OCI-LY7 (cell line): ENCODE measurements at regions not wholly inside any gene's neighbourhood (a gene's known extent, or its start where the extent isn't known, plus 50 kb on each side); places are given as distances from the start of the nearest gene placed in this dataset.

Experiments used
- BruUV-seq: library from RNA; stranded (reverse); fragments of 400-500 nt; replicated peaks from 2 replicates; lab custom pipeline; 2021; lab: Mats Ljungman, UMichigan
- CTCF ChIA-PET: fragments of 300-600 bp; sonication (Branson Sonifier 250); formaldehyde crosslinking; loops from one replicate; lab custom pipeline; 2022; ENCODE audit warnings: antibody characterized with exemption; ENCODE audit not compliant: unreplicated experiment; lab: Charles Lee
- POLR2A ChIA-PET: fragments of 300-600 bp; sonication (Branson Sonifier 250); formaldehyde crosslinking; loops from one replicate; lab custom pipeline; 2022; ENCODE audit warnings: antibody characterized with exemption; lab: Charles Lee
- DNase-seq: peaks from one replicate; pipeline ENCODE4 v3.0.0-alpha.2; 2015; ENCODE audit warnings: low spot score
- H2AFZ ChIP-seq: fragments of 200-600 bp; sonication (generic), shearing (Covaris generic); 2 replicates; pipeline ENCODE4 v1.6.1; 2014; ENCODE audit warnings: mild to moderate bottlenecking, antibody characterized with exemption, low read length, moderate library complexity
- H3K27ac ChIP-seq: fragments of 200-600 bp; sonication (generic); 2 replicates; pipeline ENCODE4 v1.5.1; 2014; ENCODE audit warnings: mixed run types, low read depth, mild to moderate bottlenecking, moderate library complexity, low read length, inconsistent platforms; ENCODE audit not compliant: poor library complexity, severe bottlenecking
- H3K36me3 ChIP-seq: fragments of 200-600 bp; sonication (generic); 2 replicates; pipeline ENCODE4 v1.6.1; 2014; ENCODE audit warnings: mild to moderate bottlenecking, antibody characterized with exemption, low read length, moderate library complexity, mixed read lengths; ENCODE audit not compliant: insufficient read depth
- H3K4me1 ChIP-seq: fragments of 200-600 bp; sonication (generic); 2 replicates; pipeline ENCODE4 v1.5.1; 2014; ENCODE audit warnings: mild to moderate bottlenecking, low read length; ENCODE audit not compliant: insufficient read depth, poor library complexity, severe bottlenecking
- H3K4me2 ChIP-seq: fragments of 200-600 bp; sonication (generic); 2 replicates; pipeline ENCODE4 v1.6.1; 2014; ENCODE audit warnings: mild to moderate bottlenecking, low read length
- H3K4me3 ChIP-seq: fragments of 200-600 bp; sonication (generic); 2 replicates; pipeline ENCODE4 v1.5.1; 2014; ENCODE audit warnings: mild to moderate bottlenecking, low read depth, low read length; ENCODE audit not compliant: poor library complexity, severe bottlenecking
- H3K79me2 ChIP-seq: fragments of 200-600 bp; sonication (generic); 2 replicates; pipeline ENCODE4 v1.6.1; 2016; ENCODE audit warnings: low read depth, mild to moderate bottlenecking, low read length, moderate library complexity, mixed read lengths; ENCODE audit not compliant: insufficient read depth
- H3K9me2 ChIP-seq: fragments of 200-600 bp; sonication (generic); 2 replicates; pipeline ENCODE4 v1.6.1; 2016; ENCODE audit warnings: mild to moderate bottlenecking, low read length, mixed read lengths; ENCODE audit not compliant: insufficient read depth
- H3K9me3 ChIP-seq: fragments of 200-600 bp; sonication (generic); 2 replicates; pipeline ENCODE4 v1.6.1; 2014; ENCODE audit warnings: mild to moderate bottlenecking, mixed run types, low read length, mixed read lengths
- H4K20me1 ChIP-seq: fragments of 200-600 bp; sonication (generic); 2 replicates; pipeline ENCODE4 v1.6.1; 2014; ENCODE audit warnings: mild to moderate bottlenecking, antibody characterized with exemption, low read length, moderate library complexity, mixed read lengths; ENCODE audit not compliant: insufficient read depth
- EZH2phosphoT487 ChIP-seq: fragments of 200-600 bp; sonication (generic); IDR thresholded peaks from 2 replicates; pipeline ENCODE4 v1.6.1; 2018; ENCODE audit warnings: low read depth, borderline replicate concordance, mild to moderate bottlenecking, mixed run types, antibody characterized with exemption, low read length, moderate library complexity, mixed read lengths
- intact Hi-C: fragments of 100-400 bp; cut with micrococcal nuclease; formaldehyde crosslinking; loops from one replicate; pipeline ENCODE4 v1.10.0; 2022; ENCODE audit not compliant: unreplicated experiment
- TF ChIP-seq, protein P1 (sequence below): fragments of 200-600 bp; sonication (generic); conservative IDR thresholded peaks from 2 replicates; pipeline ENCODE4 v1.5.1; 2014; ENCODE audit warnings: mild to moderate bottlenecking, antibody characterized with exemption, low read length, moderate library complexity, mixed read lengths

DNA sequence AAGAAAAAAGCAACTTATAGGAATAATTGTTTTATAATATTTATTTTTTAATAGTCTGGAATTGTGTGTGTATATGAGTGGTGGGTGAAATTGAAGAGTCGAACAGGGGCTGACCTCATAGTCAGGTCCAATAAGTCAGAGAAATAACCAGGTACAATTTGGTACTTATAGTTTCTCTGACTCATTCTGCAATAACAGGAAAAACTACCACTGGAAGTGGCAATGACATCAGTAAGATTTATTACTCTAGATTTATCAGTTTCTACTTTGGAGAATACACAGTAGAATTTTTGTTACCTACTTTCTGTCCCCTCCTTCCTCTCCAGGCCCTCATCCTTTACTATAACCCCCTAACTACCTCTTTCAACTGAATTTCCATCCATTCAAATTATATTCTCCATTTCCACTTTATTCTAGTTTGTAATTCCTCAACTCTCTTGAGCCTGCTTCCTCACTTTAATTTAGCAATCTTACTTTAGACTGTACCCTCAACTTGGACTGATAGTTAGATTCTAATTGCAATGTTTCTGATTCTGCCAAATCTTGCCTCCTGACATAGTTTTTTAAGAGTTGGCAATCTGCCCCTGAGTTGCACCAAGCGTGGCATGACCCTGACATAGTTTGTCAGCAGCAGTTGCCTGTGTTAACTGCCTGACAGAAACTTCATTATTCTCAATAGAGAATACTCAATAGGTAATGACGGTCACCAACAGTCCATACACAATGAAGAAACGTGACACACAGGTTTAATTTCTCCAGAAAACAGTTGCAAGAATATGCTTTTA is 475.3 kb upstream of the RIOK2 start:
- no peaks in the 10 kb centered on the region for H3K36me3 ChIP-seq
- H3K9me2 ChIP-seq: no peaks in the 10 kb centered on the region
- no peak overlapping the region for H3K4me2 ChIP-seq
- H3K27ac ChIP-seq: no peak overlapping the region
- CTCF ChIA-PET: no interaction called here
- H3K79me2 ChIP-seq: no peaks in the 10 kb centered on the region
- H3K4me3 ChIP-seq: no peak overlapping the region
- no peak for TF ChIP-seq EZH2phosphoT487
- TF ChIP-seq, protein P1, sequence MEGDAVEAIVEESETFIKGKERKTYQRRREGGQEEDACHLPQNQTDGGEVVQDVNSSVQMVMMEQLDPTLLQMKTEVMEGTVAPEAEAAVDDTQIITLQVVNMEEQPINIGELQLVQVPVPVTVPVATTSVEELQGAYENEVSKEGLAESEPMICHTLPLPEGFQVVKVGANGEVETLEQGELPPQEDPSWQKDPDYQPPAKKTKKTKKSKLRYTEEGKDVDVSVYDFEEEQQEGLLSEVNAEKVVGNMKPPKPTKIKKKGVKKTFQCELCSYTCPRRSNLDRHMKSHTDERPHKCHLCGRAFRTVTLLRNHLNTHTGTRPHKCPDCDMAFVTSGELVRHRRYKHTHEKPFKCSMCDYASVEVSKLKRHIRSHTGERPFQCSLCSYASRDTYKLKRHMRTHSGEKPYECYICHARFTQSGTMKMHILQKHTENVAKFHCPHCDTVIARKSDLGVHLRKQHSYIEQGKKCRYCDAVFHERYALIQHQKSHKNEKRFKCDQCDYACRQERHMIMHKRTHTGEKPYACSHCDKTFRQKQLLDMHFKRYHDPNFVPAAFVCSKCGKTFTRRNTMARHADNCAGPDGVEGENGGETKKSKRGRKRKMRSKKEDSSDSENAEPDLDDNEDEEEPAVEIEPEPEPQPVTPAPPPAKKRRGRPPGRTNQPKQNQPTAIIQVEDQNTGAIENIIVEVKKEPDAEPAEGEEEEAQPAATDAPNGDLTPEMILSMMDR: no peak
- POLR2A ChIA-PET: no interaction called here
- H4K20me1 ChIP-seq: no peaks in the 10 kb centered on the region
- no peak for DNase-seq
- no TSS peak for BruUV-seq
- H3K9me3 ChIP-seq: no peaks in the 10 kb centered on the region
- H3K4me1 ChIP-seq: no peaks in the 10 kb centered on the region
- intact Hi-C loops: no loop called here
- no peak overlapping the region for H2AFZ ChIP-seq

DNA sequence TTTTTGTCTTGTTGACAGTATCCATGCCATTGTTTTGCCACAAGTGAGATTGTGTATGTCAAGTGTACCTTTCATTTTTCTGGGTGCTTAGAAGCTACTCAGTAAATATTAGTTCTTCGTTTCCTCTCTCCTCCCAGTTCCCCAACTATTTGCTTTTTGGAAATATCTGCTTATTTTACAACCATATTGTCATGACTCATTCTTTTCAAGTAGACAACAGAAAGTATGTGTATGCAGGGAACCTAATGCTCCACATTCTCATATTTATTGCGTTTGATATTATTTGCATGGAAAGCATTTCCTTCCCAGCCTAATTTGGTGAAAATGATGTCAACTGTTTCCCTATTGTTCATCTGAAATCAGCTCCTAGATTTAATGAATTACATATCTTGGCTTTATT is 483.7 kb upstream of the RIOK2 start:
- BruUV-seq: no TSS peak
- DNase-seq: no peak
- Histone ChIP-seq H3K79me2 (no peaks in the 10 kb centered on the region), H3K27ac (no peak overlapping the region), H3K9me3 (no peaks in the 10 kb centered on the region), H3K36me3 (no peaks in the 10 kb centered on the region), H2AFZ (no peak overlapping the region), H3K4me2 (no peak overlapping the region), H3K9me2 (no peaks in the 10 kb centered on the region), H3K4me3 (no peak overlapping the region), H3K4me1 (no peaks in the 10 kb centered on the region), H4K20me1 (no peaks in the 10 kb centered on the region)
- intact Hi-C loops: no loop called here
- TF ChIP-seq, protein P1: no peak
- TF ChIP-seq EZH2phosphoT487: no peak
- POLR2A ChIA-PET: no interaction called here
- CTCF ChIA-PET: no interaction called here

DNA sequence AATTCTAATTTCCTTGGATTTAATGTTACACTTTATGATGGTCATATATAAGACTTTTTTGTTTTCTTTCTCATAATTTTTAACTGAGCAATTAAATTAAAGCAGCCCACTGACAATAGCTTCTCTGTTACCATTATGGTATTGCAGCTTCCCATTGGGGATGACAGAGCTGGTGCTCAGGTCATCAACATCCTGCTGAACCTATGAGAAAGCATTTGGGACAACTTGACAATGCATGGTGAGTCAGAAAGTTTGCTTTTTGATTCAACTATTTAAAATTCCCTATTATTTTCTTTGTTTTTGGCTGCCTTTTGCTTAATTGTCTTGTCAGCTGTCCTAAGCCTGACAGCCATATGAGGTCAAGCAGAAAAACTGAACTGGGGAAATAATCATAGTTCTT is 487.4 kb upstream of the RIOK2 start:
- Histone ChIP-seq H3K9me2 (no peaks in the 10 kb centered on the region), H4K20me1 (no peaks in the 10 kb centered on the region), H3K27ac (no peak overlapping the region), H3K4me3 (no peak overlapping the region), H3K36me3 (no peaks in the 10 kb centered on the region), H3K4me1 (no peaks in the 10 kb centered on the region), H3K79me2 (no peaks in the 10 kb centered on the region), H2AFZ (no peak overlapping the region), H3K9me3 (no peaks in the 10 kb centered on the region), H3K4me2 (no peak overlapping the region)
- ChIA-PET POLR2A (no interaction called here), CTCF (no interaction called here)
- TF ChIP-seq, protein P1: no peak
- TF ChIP-seq EZH2phosphoT487: no peak
- no TSS peak for BruUV-seq
- DNase-seq: no peak
- intact Hi-C loops: no loop called here
